Epithelial cell of prostate (primary cell): ENCODE measurements at regions not wholly inside any gene's neighbourhood (a gene's known extent, or its start where the extent isn't known, plus 50 kb on each side); places are given as distances from the start of the nearest gene placed in this dataset.
"Not testable (repeated sequence)": the region's sequence is repeated elsewhere in the genome, so short reads cannot be mapped to it uniquely, and the experiment has no call there.

Experiments used
- DNase-seq: peaks from one replicate; pipeline ENCODE4 v3.0.0-alpha.2; 2011; ENCODE audit warnings: low read depth, low spot score
- H3K27ac ChIP-seq: fragments of 450-650 bp; 2 replicates; pipeline ENCODE4 v1.5.1; 2017; ENCODE audit warnings: mild to moderate bottlenecking

- not testable (repeated sequence) for DNase-seq, H3K27ac ChIP-seq
Observed at GRCh38 chr15:88965097-88965496, 51.9 kb upstream of the MFGE8 start.

- DNase-seq = no peak
- H3K27ac ChIP-seq = no peak overlapping the region
Observed at GRCh38 chr15:88970232-88970631, 57.1 kb upstream of the MFGE8 start.

GRCh38 chr15:88974392-88974791 is 61.2 kb upstream of the MFGE8 start:
- H3K27ac ChIP-seq = no peak overlapping the region
- no peak for DNase-seq

- DNase-seq = no peak
- no peak overlapping the region for H3K27ac ChIP-seq
Observed at GRCh38 chr15:88975891-88976290, 62.7 kb upstream of the MFGE8 start.

- DNase-seq = no peak
- no peak overlapping the region for H3K27ac ChIP-seq
Observed at GRCh38 chr15:88976656-88977055, 63.5 kb upstream of the MFGE8 start.

- DNase-seq = no peak
- no peak overlapping the region for H3K27ac ChIP-seq
Observed at GRCh38 chr15:88979674-88980073, 66.5 kb upstream of the MFGE8 start.

- DNase-seq = no peak
Observed at GRCh38 chr15:88980498-88980897, 67.3 kb upstream of the MFGE8 start.

GRCh38 chr15:88981244-88982215 is 68.4 kb upstream of the MFGE8 start:
- no peak overlapping the region for H3K27ac ChIP-seq
- no peak for DNase-seq

More at GRCh38 chr15:88980498-88980897, 67.3 kb upstream of the MFGE8 start:
- no peak overlapping the region for H3K27ac ChIP-seq

- no peak for DNase-seq
- no peak overlapping the region for H3K27ac ChIP-seq
Observed at GRCh38 chr15:88982304-88982945, 69.2 kb upstream of the MFGE8 start.

- H3K27ac ChIP-seq = no peak overlapping the region
- DNase-seq = no peak
Observed at GRCh38 chr15:88982946-88983342, 69.8 kb upstream of the MFGE8 start.

GRCh38 chr15:88983861-88984429 is 70.8 kb upstream of the MFGE8 start:
- no peak overlapping the region for H3K27ac ChIP-seq
- DNase-seq = no peak

GRCh38 chr15:88985547-88986393 is 72.6 kb upstream of the MFGE8 start:
- no peak for DNase-seq
- no peak overlapping the region for H3K27ac ChIP-seq

- no peak for DNase-seq
- no peak overlapping the region for H3K27ac ChIP-seq
Observed at GRCh38 chr15:88986949-88987590, 73.9 kb upstream of the MFGE8 start.

- DNase-seq = no peak
- H3K27ac ChIP-seq = no peak overlapping the region
Observed at GRCh38 chr15:88987591-88987933, 74.4 kb upstream of the MFGE8 start.

GRCh38 chr15:88987934-88988671 is 74.9 kb upstream of the MFGE8 start:
- H3K27ac ChIP-seq = no peak overlapping the region
- DNase-seq = no peak

- no peak overlapping the region for H3K27ac ChIP-seq
- no peak for DNase-seq
Observed at GRCh38 chr15:88989578-88989977, 76.4 kb upstream of the MFGE8 start.

- no peak for DNase-seq
- H3K27ac ChIP-seq = no peak overlapping the region
Observed at GRCh38 chr15:88990185-88990679, 77.1 kb upstream of the MFGE8 start.

GRCh38 chr15:88992216-88992615 is 79.0 kb upstream of the MFGE8 start:
- H3K27ac ChIP-seq = no peak overlapping the region
- no peak for DNase-seq

GRCh38 chr15:88992912-88993376 is 79.8 kb upstream of the MFGE8 start:
- no peak for DNase-seq
- no peak overlapping the region for H3K27ac ChIP-seq
